ENCODE measurements at regions not wholly inside any gene's neighbourhood (a gene's known extent, or its start where the extent isn't known, plus 50 kb on each side); places are given as distances from the start of the nearest gene placed in this dataset.
A peak's percentile ranks its signal among the peaks of the same experiment; 100 is the strongest.

GRCh38 chrX:39972340-39972739 lies 125.4 kb downstream of the BCOR start:
- H3K9me3 ChIP-seq (replicated peaks; ENCODE audit: control insufficient read depth, low read depth, low read length): peaks cover 10% of the 10 kb centered on the region
- WGBS (ENCODE audit: insufficient coverage): no CpG with 5 or more reads among the region's 7 CpGs
- H3K4me1 ChIP-seq (ENCODE audit: control insufficient read depth, insufficient read depth, low read length): peaks cover 10% of the 10 kb centered on the region
- H3K36me3 ChIP-seq (ENCODE audit: control insufficient read depth, insufficient read depth, low read length): no peaks in the 10 kb centered on the region
- no peak for DNase-seq
- H3K4me3 ChIP-seq (ENCODE audit: low read length): no peak overlapping the region
- H3K27me3 ChIP-seq (ENCODE audit: control insufficient read depth, insufficient read depth, low read length): peaks cover 40% of the 10 kb centered on the region
- H3K27ac ChIP-seq (ENCODE audit: low read length): peak overlapping the region; percentile 13

GRCh38 chrX:39973810-39974209 lies 123.9 kb downstream of the BCOR start:
- Histone ChIP-seq H3K4me1 (ENCODE audit: control insufficient read depth, insufficient read depth, low read length) (peaks cover 10% of the 10 kb centered on the region), H3K36me3 (ENCODE audit: control insufficient read depth, insufficient read depth, low read length) (no peaks in the 10 kb centered on the region), H3K27ac (ENCODE audit: low read length) (peak overlapping the region; percentile 29), H3K27me3 (ENCODE audit: control insufficient read depth, insufficient read depth, low read length) (peaks cover 35% of the 10 kb centered on the region), H3K9me3 (replicated peaks; ENCODE audit: control insufficient read depth, low read depth, low read length) (peaks cover 10% of the 10 kb centered on the region), H3K4me3 (ENCODE audit: low read length) (no peak overlapping the region)
- 61% methylated on average over 6 of the region's 8 CpGs for WGBS (ENCODE audit: insufficient coverage)
- no peak for DNase-seq

- peaks cover 7% of the 10 kb centered on the region for H3K4me1 ChIP-seq (ENCODE audit: control insufficient read depth, insufficient read depth, low read length)
- H3K9me3 ChIP-seq (replicated peaks; ENCODE audit: control insufficient read depth, low read depth, low read length): peaks cover 10% of the 10 kb centered on the region
- peak overlapping the region; percentile 29 for H3K27ac ChIP-seq (ENCODE audit: low read length)
- no peak overlapping the region for H3K4me3 ChIP-seq (ENCODE audit: low read length)
- no peak for DNase-seq
- 56% methylated on average over 3 of the region's 6 CpGs for WGBS (ENCODE audit: insufficient coverage)
- no peaks in the 10 kb centered on the region for H3K36me3 ChIP-seq (ENCODE audit: control insufficient read depth, insufficient read depth, low read length)
- H3K27me3 ChIP-seq (ENCODE audit: control insufficient read depth, insufficient read depth, low read length): peaks cover 35% of the 10 kb centered on the region
Observed at GRCh38 chrX:39974270-39974669, 123.5 kb downstream of the BCOR start.

- no CpG with 5 or more reads among the region's 7 CpGs for WGBS (ENCODE audit: insufficient coverage)
- peaks cover 32% of the 10 kb centered on the region for H3K27me3 ChIP-seq (ENCODE audit: control insufficient read depth, insufficient read depth, low read length)
- DNase-seq: no peak
- no peak overlapping the region for H3K27ac ChIP-seq (ENCODE audit: low read length)
- no peak overlapping the region for H3K4me3 ChIP-seq (ENCODE audit: low read length)
- H3K36me3 ChIP-seq (ENCODE audit: control insufficient read depth, insufficient read depth, low read length): no peaks in the 10 kb centered on the region
- peaks cover 10% of the 10 kb centered on the region for H3K9me3 ChIP-seq (replicated peaks; ENCODE audit: control insufficient read depth, low read depth, low read length)
- H3K4me1 ChIP-seq (ENCODE audit: control insufficient read depth, insufficient read depth, low read length): peaks cover 3% of the 10 kb centered on the region
Observed at GRCh38 chrX:39975101-39975925, 122.4 kb downstream of the BCOR start.

GRCh38 chrX:39981946-39982345 lies 115.8 kb downstream of the BCOR start:
- DNase-seq: no peak
- WGBS (ENCODE audit: insufficient coverage): 76% methylated on average over 3 of the region's 3 CpGs
- Histone ChIP-seq H3K9me3 (replicated peaks; ENCODE audit: control insufficient read depth, low read depth, low read length) (no peaks in the 10 kb centered on the region), H3K27ac (ENCODE audit: low read length) (no peak overlapping the region), H3K4me1 (ENCODE audit: control insufficient read depth, insufficient read depth, low read length) (peaks cover 22% of the 10 kb centered on the region), H3K36me3 (ENCODE audit: control insufficient read depth, insufficient read depth, low read length) (no peaks in the 10 kb centered on the region), H3K4me3 (ENCODE audit: low read length) (no peak overlapping the region), H3K27me3 (ENCODE audit: control insufficient read depth, insufficient read depth, low read length) (peaks cover 33% of the 10 kb centered on the region)

GRCh38 chrX:39982948-39983347 lies 114.8 kb downstream of the BCOR start:
- WGBS (ENCODE audit: insufficient coverage): 66% methylated on average over 3 of the region's 3 CpGs
- Histone ChIP-seq H3K27ac (ENCODE audit: low read length) (no peak overlapping the region), H3K4me3 (ENCODE audit: low read length) (no peak overlapping the region), H3K36me3 (ENCODE audit: control insufficient read depth, insufficient read depth, low read length) (no peaks in the 10 kb centered on the region), H3K9me3 (replicated peaks; ENCODE audit: control insufficient read depth, low read depth, low read length) (no peaks in the 10 kb centered on the region), H3K27me3 (ENCODE audit: control insufficient read depth, insufficient read depth, low read length) (peaks cover 33% of the 10 kb centered on the region), H3K4me1 (ENCODE audit: control insufficient read depth, insufficient read depth, low read length) (peaks cover 22% of the 10 kb centered on the region)
- no peak for DNase-seq

- Histone ChIP-seq H3K27me3 (ENCODE audit: control insufficient read depth, insufficient read depth, low read length) (peaks cover 33% of the 10 kb centered on the region), H3K4me1 (ENCODE audit: control insufficient read depth, insufficient read depth, low read length) (peaks cover 22% of the 10 kb centered on the region), H3K36me3 (ENCODE audit: control insufficient read depth, insufficient read depth, low read length) (no peaks in the 10 kb centered on the region), H3K27ac (ENCODE audit: low read length) (peak overlapping the region; percentile 66), H3K4me3 (ENCODE audit: low read length) (no peak overlapping the region), H3K9me3 (replicated peaks; ENCODE audit: control insufficient read depth, low read depth, low read length) (no peaks in the 10 kb centered on the region)
- peak; percentile 44 for DNase-seq
- WGBS (ENCODE audit: insufficient coverage): 56% methylated on average over 1 of the region's 5 CpGs
Observed at GRCh38 chrX:39983715-39984114, 114.0 kb downstream of the BCOR start.

- H3K27ac ChIP-seq (ENCODE audit: low read length): peak overlapping the region; percentile 83
- DNase-seq: peak; percentile 83
Observed at GRCh38 chrX:39984191-39984956, 113.4 kb downstream of the BCOR start.

GRCh38 chrX:39985071-39985470 lies 112.7 kb downstream of the BCOR start:
- Histone ChIP-seq H3K36me3 (ENCODE audit: control insufficient read depth, insufficient read depth, low read length) (no peaks in the 10 kb centered on the region), H3K9me3 (replicated peaks; ENCODE audit: control insufficient read depth, low read depth, low read length) (no peaks in the 10 kb centered on the region), H3K27me3 (ENCODE audit: control insufficient read depth, insufficient read depth, low read length) (peaks cover 26% of the 10 kb centered on the region), H3K4me1 (ENCODE audit: control insufficient read depth, insufficient read depth, low read length) (peaks cover 22% of the 10 kb centered on the region), H3K4me3 (ENCODE audit: low read length) (no peak overlapping the region), H3K27ac (ENCODE audit: low read length) (peak overlapping the region; percentile 83)
- 68% methylated on average over 6 of the region's 9 CpGs for WGBS (ENCODE audit: insufficient coverage)
- DNase-seq: no peak

More at GRCh38 chrX:39984191-39984956, 113.4 kb downstream of the BCOR start:
- Histone ChIP-seq H3K27me3 (ENCODE audit: control insufficient read depth, insufficient read depth, low read length) (peaks cover 30% of the 10 kb centered on the region), H3K9me3 (replicated peaks; ENCODE audit: control insufficient read depth, low read depth, low read length) (no peaks in the 10 kb centered on the region), H3K36me3 (ENCODE audit: control insufficient read depth, insufficient read depth, low read length) (no peaks in the 10 kb centered on the region), H3K4me3 (ENCODE audit: low read length) (no peak overlapping the region), H3K4me1 (ENCODE audit: control insufficient read depth, insufficient read depth, low read length) (peaks cover 22% of the 10 kb centered on the region)
- WGBS (ENCODE audit: insufficient coverage): 44% methylated on average over 12 of the region's 14 CpGs

- 68% methylated on average over 2 of the region's 4 CpGs for WGBS (ENCODE audit: insufficient coverage)
- no peak for DNase-seq
- H3K36me3 ChIP-seq (ENCODE audit: control insufficient read depth, insufficient read depth, low read length): no peaks in the 10 kb centered on the region
- peaks cover 22% of the 10 kb centered on the region for H3K4me1 ChIP-seq (ENCODE audit: control insufficient read depth, insufficient read depth, low read length)
- peaks cover 28% of the 10 kb centered on the region for H3K27me3 ChIP-seq (ENCODE audit: control insufficient read depth, insufficient read depth, low read length)
- H3K27ac ChIP-seq (ENCODE audit: low read length): peak overlapping the region; percentile 18
- H3K9me3 ChIP-seq (replicated peaks; ENCODE audit: control insufficient read depth, low read depth, low read length): no peaks in the 10 kb centered on the region
- no peak overlapping the region for H3K4me3 ChIP-seq (ENCODE audit: low read length)
Observed at GRCh38 chrX:39985551-39985950, 112.2 kb downstream of the BCOR start.

Measured in muscle of leg (tissue), 3 donors.